ENCODE measurements at regions not wholly inside any gene's neighbourhood (a gene's known extent, or its start where the extent isn't known, plus 50 kb on each side); places are given as distances from the start of the nearest gene placed in this dataset.
"Not testable (repeated sequence)": the region's sequence is repeated elsewhere in the genome, so short reads cannot be mapped to it uniquely, and the experiment has no call there.

GRCh38 chr6:51154925-51155324, 336.3 kb downstream of the TFAP2B start:
- not testable (repeated sequence) for FAIRE-seq

GRCh38 chr6:51159260-51159659, 340.6 kb downstream of the TFAP2B start:
- FAIRE-seq: not testable (repeated sequence)

- no peak for FAIRE-seq
Measured at GRCh38 chr6:51161752-51162151, 343.1 kb downstream of the TFAP2B start.

- FAIRE-seq: no peak
Measured at GRCh38 chr6:51163843-51164529, 345.3 kb downstream of the TFAP2B start.

- no peak for FAIRE-seq
Measured at GRCh38 chr6:51166914-51167313, 348.2 kb downstream of the TFAP2B start.

GRCh38 chr6:51167468-51167867, 348.8 kb downstream of the TFAP2B start:
- no peak for FAIRE-seq

- no peak for FAIRE-seq
Measured at GRCh38 chr6:51182827-51183226, 364.2 kb downstream of the TFAP2B start.

- FAIRE-seq: no peak
Measured at GRCh38 chr6:51184046-51184445, 365.4 kb downstream of the TFAP2B start.

GRCh38 chr6:51193163-51193562, 374.5 kb downstream of the TFAP2B start:
- FAIRE-seq: not testable (repeated sequence)

GRCh38 chr6:51199105-51199552, 380.5 kb downstream of the TFAP2B start:
- FAIRE-seq: no peak

- FAIRE-seq: no peak
Measured at GRCh38 chr6:51199733-51200260, 381.1 kb downstream of the TFAP2B start.

GRCh38 chr6:51200676-51201075, 382.0 kb downstream of the TFAP2B start:
- no peak for FAIRE-seq

GRCh38 chr6:51202653-51203052, 384.0 kb downstream of the TFAP2B start:
- not testable (repeated sequence) for FAIRE-seq

GRCh38 chr6:51203504-51203903, 384.8 kb downstream of the TFAP2B start:
- no peak for FAIRE-seq

- FAIRE-seq: not testable (repeated sequence)
Measured at GRCh38 chr6:51206686-51207085, 388.0 kb downstream of the TFAP2B start.

GRCh38 chr6:51209651-51210050, 391.0 kb downstream of the TFAP2B start:
- FAIRE-seq: no peak

GRCh38 chr6:51213811-51214210, 395.1 kb downstream of the TFAP2B start:
- no peak for FAIRE-seq

- no peak for FAIRE-seq
Measured at GRCh38 chr6:51214442-51214841, 395.8 kb downstream of the TFAP2B start.

- no peak for FAIRE-seq
Measured at GRCh38 chr6:51218181-51218580, 399.5 kb downstream of the TFAP2B start.

- not testable (repeated sequence) for FAIRE-seq
Measured at GRCh38 chr6:51224580-51225240, 406.0 kb downstream of the TFAP2B start.

GRCh38 chr6:51241376-51241775, 422.7 kb downstream of the TFAP2B start:
- no peak for FAIRE-seq

GRCh38 chr6:51249798-51250197, 431.1 kb downstream of the TFAP2B start:
- no peak for FAIRE-seq

GRCh38 chr6:51250317-51250716, 431.6 kb downstream of the TFAP2B start:
- FAIRE-seq: no peak

- FAIRE-seq: no peak
Measured at GRCh38 chr6:51257938-51258337, 439.3 kb downstream of the TFAP2B start.

Measured in islet of Langerhans (tissue), 1 donor.